GM13976 (cell line): ENCODE measurements at regions not wholly inside any gene's neighbourhood (a gene's known extent, or its start where the extent isn't known, plus 50 kb on each side); places are given as distances from the start of the nearest gene placed in this dataset.

ENCODE experiments used
- DNase-seq: peaks from one replicate; pipeline ENCODE4 v3.0.0; 2012; ENCODE audit warnings: low spot score
- in situ Hi-C: fragments of 300-500 bp; cut with MboI; formaldehyde crosslinking; loops from one replicate; pipeline ENCODE4 v1.12.0; 2022; ENCODE audit warnings: low sequenced_read_pairs, mixed read lengths, inconsistent platforms; ENCODE audit not compliant: unreplicated experiment
- TF ChIP-seq, protein P1 (sequence below): IDR thresholded peaks from 2 replicates; pipeline ENCODE4 v1.5.1; 2012; ENCODE audit warnings: borderline replicate concordance, mild to moderate bottlenecking; ENCODE audit not compliant: insufficient read depth; ENCODE audit errors: extremely low read depth, missing control alignments, control extremely low read depth

DNA sequence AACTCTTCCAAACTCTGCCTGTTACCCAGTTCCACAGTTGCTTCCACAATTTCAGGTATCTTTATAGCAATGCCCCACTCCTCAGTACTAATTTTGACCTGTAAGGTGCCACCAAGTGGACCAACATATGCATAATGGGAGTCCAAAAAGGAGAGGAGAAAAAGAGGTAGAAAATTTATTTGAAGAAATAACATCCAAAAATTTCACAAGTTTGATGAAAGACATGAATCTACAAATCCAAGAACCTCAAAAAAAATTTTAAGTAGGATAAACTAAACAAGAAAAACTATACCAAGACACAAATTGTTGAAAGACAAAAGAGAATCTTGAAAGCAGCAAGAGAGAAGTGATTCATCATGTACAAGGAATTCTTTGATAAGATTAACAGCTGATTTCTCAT is 79.8 kb downstream of the BARX1 start:
- in situ Hi-C loops: no loop called here
- no peak for DNase-seq
- TF ChIP-seq, protein P1, sequence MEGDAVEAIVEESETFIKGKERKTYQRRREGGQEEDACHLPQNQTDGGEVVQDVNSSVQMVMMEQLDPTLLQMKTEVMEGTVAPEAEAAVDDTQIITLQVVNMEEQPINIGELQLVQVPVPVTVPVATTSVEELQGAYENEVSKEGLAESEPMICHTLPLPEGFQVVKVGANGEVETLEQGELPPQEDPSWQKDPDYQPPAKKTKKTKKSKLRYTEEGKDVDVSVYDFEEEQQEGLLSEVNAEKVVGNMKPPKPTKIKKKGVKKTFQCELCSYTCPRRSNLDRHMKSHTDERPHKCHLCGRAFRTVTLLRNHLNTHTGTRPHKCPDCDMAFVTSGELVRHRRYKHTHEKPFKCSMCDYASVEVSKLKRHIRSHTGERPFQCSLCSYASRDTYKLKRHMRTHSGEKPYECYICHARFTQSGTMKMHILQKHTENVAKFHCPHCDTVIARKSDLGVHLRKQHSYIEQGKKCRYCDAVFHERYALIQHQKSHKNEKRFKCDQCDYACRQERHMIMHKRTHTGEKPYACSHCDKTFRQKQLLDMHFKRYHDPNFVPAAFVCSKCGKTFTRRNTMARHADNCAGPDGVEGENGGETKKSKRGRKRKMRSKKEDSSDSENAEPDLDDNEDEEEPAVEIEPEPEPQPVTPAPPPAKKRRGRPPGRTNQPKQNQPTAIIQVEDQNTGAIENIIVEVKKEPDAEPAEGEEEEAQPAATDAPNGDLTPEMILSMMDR: no peak

GRCh38 chr9:93874242-93874641 is 80.9 kb downstream of the BARX1 start:
- DNase-seq: no peak
- TF ChIP-seq, protein P1: no peak
- in situ Hi-C loops: no loop called here

GRCh38 chr9:93871286-93871685 is 83.9 kb downstream of the BARX1 start:
- in situ Hi-C loops: no loop called here
- DNase-seq: no peak
- TF ChIP-seq, protein P1: no peak

GRCh38 chr9:93869863-93870262 is 85.3 kb downstream of the BARX1 start:
- in situ Hi-C loops: no loop called here
- TF ChIP-seq, protein P1: no peak
- DNase-seq: no peak

DNA sequence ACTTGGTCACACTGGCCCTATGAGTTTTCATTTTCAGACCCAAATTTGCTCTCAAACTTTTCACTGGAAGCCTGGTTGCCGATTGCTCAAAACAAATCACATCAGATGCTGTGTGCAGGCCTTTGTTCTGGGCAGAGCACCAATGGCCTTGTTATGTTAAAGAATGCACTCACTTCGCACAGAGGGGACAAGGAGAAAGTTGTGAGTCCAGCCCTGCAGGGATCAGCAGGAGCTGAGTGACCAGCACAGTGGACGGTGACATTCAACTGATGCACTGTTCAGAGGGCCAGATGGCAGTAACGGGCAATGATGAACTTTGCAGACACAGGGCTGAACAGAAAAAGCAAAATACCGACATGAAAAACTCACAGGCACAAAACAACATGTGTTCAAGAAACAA is 86.1 kb downstream of the BARX1 start:
- DNase-seq: no peak
- in situ Hi-C loops: no loop called here
- TF ChIP-seq, protein P1: no peak

- no peak for DNase-seq
- in situ Hi-C loops: no loop called here
- TF ChIP-seq, protein P1: no peak
Observed at GRCh38 chr9:93865716-93866115, 89.4 kb downstream of the BARX1 start.

- in situ Hi-C loops: no loop called here
- no peak for DNase-seq
- TF ChIP-seq, protein P1: no peak
Observed at GRCh38 chr9:93865245-93865644, 89.9 kb downstream of the BARX1 start.
